ENCODE measurements at regions not wholly inside any gene's neighbourhood (a gene's known extent, or its start where the extent isn't known, plus 50 kb on each side); places are given as distances from the start of the nearest gene placed in this dataset.
"Not testable (repeated sequence)": the region's sequence is repeated elsewhere in the genome, so short reads cannot be mapped to it uniquely, and the experiment has no call there.

DNA sequence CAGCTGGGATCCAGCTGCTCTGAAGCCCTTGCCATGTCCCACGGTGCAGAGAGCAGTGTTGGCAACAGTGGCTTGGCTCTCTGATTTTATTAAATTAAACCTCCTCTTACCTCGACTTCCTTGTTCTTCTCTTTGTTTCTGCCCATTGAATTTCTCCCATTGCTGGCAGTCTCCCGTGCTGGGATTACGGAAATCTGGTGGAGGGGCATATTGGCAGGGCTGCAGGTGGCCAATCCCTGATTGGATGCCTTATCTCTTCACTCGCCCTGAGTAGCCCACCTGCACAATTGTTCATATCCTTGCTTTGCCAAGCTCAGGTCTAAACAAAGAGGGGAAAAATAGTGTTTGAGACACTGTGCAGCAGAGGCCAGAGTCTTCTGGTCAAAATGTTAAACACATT lies 493.9 kb downstream of the TMA16 start:
- DNase-seq = no peak

DNA sequence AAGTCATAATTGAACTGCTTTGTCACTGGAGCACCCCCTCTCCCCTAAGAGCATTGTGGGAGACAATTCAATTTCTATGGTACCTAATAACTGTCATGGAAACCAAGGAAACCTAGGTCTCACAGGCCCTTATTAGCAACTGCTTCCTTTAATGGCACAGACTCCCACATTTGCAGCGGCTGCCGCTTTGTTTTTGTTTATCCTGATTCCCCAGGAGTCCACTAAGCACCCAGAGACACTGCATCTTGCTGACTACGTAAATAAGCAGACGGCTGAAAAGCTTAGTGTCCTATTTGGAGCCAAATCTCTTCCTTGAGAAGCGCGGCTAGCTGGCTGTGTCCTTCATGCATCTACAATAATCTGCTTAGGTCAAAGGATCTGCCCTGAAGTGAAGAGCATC lies 494.4 kb downstream of the TMA16 start:
- no peak for DNase-seq

DNA sequence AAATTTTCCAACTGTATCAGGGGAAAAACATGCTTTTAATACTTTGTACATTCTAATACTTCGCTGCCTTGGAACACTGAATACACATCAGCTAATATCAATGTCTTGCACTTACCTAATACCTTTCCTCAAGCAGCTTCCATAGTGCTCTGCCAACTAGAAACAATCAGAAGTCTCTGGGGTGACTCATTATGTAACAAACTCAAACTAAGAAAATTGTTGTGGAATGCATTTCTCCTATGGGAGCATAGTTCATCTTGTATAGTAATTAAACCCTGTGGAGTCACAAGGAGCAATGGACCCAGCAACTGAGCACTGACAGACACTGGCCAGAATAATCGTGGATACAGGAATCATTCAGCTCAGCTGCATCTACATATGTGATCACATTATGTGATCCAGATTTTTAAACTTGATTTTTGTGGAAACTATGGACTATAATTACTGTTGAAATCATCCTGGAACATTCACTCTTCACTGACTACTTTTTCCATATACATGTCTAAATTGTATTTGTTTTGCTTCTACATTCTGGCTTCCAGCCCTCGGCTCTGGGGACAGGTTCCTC lies 496.9 kb downstream of the TMA16 start:
- no peak for DNase-seq

GRCh38 chr4:164009435-164009834 lies 514.9 kb downstream of the TMA16 start:
- no peak for DNase-seq

- DNase-seq = no peak
These were observed 517.3 kb downstream of the TMA16 start for GRCh38 chr4:164011791-164012190.

GRCh38 chr4:164012396-164013027 lies 518.0 kb downstream of the TMA16 start:
- peak; percentile 18 for DNase-seq

GRCh38 chr4:164021947-164022346 lies 527.5 kb downstream of the TMA16 start:
- DNase-seq = no peak

DNA sequence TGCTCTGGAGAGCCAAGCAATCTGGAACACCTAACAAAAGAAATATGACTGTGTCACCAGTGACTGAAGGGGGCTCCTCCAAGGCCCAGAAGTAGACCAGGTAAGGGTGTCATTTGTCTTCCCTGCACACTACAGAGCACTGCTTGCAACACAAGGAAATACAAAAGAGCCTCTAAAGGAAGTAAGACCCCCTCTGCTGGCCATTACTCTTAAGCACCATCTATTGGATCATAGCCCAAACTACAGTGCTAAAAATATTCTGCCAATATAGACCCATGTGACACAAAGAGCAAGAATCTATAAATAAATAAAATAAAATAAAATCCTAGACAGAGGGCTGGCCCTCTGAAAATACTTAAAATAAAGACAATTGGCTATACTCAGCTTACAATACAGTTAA lies 528.7 kb downstream of the TMA16 start:
- no peak for DNase-seq

GRCh38 chr4:164027805-164028204 lies 533.3 kb downstream of the TMA16 start:
- DNase-seq = no peak

DNA sequence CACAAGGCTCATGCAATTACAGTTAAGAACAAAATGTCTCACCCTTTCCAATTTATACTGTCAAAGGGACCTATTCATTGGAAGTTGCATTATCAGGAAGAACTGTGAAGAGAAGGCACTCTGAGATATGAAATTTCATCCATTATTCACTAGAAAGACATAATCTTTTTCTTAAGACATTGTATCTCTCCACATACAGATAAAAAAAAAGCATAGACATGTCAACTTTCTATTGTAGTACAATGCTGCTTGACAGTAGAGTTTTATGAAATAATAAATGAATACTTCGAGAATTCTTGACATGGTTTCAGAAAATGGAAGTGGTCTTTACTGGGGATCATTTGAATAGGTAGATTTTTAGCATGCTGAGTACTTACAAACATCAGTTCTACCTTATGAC lies 545.0 kb downstream of the TMA16 start:
- DNase-seq = no peak

- no peak for DNase-seq
These were observed 562.1 kb downstream of the TMA16 start for GRCh38 chr4:164056426-164057142.

DNA sequence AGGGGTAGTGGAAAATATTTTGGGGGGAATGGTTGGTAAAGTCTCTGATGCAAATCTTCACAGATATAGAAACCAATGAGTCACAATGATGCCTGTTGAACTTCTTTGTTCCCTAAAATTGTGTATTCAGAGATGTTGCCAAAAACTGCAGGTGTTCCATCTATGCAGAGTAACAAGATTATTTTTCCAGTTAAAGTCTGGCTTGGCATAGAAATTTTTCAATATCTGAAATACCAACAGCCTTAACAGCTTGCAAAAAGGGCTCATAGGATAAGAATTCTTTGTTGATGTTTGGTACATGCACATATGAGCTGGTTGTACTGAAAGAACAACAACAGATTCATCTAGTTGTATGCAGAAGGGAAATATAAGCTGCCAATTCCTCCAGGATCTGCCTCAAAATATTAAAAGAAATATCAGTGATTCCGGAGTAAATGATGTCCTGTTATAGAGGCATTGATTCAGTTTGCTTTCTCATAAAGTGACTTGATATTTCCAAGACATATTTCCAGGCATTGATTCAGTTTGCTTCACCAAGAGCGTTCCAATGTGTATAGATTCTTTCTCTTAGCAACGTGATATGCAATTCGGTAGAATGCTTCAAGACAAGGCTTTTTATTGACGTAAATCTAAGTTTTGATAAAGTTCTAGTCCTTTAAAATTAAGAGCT lies 564.4 kb downstream of the TMA16 start:
- no peak for DNase-seq

DNA sequence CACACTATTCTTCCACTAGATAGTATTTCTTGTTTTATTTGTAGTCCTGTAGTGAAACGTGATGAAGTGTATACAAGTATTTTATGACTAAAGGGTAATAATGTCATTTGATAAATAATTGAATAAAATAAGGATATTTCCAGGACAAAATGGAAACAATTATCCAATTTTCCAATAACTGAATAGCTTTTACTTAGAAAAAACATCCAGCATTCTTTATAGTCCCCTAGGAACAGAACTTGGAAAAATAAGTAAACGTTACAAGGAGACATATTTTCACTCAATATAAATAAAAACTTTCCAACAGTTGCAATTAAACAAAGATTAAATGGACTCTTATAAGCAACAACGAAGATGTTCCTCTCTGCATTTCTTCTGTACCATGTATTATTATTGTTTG lies 566.0 kb downstream of the TMA16 start:
- DNase-seq = no peak

- DNase-seq = no peak
These were observed 573.9 kb downstream of the TMA16 start for GRCh38 chr4:164068392-164068791.

DNA sequence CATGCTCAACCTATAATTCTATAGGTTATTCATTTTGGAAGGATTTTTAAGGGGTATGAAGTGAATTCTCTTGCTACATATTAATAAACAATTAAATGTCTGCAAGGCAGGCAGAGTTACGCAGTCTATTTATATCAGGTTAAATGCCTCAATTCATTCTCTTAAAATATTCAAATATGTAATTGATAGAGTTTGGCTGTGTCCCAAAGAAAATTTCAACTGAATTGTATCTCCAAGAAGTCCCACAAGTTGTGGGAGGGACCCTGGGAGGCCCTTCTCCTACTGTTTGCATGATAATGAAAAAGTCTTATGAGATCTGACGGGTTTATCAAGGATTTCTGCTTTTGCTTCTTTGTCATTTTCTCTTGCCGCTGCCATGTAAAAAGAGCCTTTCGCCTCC lies 576.1 kb downstream of the TMA16 start:
- no peak for DNase-seq

- DNase-seq = no peak
These were observed 586.9 kb downstream of the TMA16 start for GRCh38 chr4:164081371-164081770.

GRCh38 chr4:164081801-164082200 lies 587.3 kb downstream of the TMA16 start:
- DNase-seq = no peak

DNA sequence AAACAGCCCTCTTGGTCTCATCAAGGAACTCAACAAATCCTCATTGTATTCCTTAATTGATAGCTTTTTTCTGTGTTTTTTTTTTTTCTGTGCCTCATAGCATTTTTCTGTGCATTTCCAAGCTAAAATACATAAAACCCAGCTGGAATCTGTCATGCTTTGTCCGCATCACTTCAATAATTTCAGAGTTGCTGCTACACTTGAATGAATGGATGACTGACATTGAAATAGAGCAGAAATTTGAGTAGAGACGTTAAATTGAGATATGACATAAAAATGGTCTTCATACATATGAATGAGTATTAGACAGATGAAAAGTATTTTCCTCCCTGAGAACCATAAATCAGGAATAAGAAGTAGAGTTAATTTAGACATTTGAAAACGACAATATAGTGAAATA lies 593.2 kb downstream of the TMA16 start:
- no peak for DNase-seq

DNA sequence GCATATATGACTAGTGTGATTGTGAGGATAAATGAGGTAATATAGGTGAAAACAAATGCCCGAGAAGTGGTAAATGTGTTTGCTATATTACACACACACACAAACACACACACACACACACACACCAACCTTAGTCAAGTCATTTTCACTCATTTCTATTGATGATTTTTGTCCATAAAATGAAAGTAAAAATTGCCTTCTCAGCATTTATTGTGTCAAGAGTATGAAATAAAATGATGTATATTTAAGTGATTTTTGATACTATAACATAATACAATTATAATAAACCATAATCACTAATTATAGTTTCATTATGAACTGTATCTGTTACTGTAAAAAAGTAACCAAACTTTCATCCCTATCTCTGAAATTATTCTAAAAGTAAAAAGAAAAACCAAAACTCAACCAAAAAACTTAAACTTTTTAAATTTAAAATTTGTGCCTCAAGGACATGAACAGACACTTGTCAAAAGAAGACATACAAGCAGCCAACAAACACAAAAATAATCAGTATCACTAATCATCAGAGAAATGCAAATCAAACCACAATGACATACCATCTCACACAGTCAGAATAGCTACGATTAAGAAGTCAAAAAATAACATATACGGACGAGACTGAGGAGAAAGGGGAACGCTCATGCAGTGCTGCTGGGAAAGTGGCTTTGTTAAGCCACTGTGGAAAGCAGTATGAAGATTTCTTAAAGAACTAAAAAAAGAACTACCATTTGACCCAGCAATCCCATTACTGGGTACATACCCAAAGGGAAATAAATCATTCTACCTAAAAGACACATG lies 601.0 kb downstream of the TMA16 start:
- no peak for DNase-seq

DNA sequence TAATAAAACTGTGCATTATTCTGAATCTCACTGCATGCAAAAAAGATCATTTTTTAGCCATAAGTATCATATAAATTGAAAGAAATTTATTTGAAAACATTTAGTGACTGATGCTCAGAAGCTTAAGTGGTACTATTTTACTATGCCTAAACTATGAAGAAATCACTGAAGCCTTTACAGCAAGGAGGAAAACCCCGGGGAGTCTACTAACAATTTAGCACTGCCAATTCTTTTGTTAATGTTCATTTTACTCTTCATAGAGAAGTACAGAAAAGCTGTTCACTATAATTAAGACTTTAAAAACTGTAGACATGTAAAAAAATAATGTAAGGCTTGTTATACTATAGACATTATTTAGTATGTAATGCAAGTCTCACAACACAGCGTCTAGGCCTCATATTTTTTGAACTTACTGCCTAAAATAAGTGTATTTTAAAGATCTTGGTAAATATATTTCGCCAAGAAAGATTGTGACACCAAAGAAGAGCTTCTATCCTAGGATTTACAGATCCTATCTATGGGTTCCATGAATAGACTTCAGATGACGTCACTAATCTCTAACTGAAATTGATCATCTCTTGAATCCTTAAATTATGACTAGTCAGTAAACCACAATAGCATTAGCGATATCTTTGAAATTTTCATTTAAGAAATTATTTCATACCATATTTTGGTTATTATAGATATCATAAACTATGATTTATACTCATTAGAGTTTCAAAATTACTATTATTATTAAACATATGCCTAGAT lies 602.5 kb downstream of the TMA16 start:
- DNase-seq = no peak

DNA sequence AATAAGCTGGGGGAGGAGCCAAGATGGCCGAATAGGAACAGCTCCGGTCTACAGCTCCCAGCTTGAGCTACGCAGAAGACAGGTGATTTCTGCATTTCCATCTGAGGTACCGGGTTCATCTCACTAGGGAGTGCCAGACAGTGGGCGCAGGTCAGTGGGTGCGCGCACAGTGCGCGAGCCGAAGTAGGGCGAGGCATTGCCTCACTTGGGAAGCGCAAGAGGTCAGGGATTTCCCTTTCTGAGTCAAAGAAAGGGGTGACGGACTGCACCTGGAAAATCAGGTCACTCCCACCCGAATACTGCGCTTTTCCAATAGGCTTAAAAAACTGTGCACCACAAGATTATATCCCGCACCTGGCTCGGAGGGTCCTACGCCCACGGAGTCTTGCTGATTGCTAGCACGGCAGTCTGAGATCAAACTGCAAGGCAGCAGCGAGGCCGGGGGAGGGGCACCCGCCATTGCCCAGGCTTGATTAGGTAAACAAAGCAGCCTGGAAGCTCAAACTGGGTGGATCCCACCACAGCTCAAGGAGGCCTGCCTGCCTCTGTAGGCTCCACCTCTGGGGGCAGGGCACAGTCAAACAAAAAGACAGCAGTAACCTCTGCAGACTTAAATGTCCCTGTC lies 606.4 kb downstream of the TMA16 start:
- DNase-seq = not testable (repeated sequence)

GRCh38 chr4:164108971-164109370 lies 614.5 kb downstream of the TMA16 start:
- no peak for DNase-seq

Measured in activated T-cell treated with anti-CD3 and anti-CD28 coated beads, Interleukin-2, amount 50 U/mL, for 1 hour (primary cell).